ENCODE measurements at regions not wholly inside any gene's neighbourhood (a gene's known extent, or its start where the extent isn't known, plus 50 kb on each side); places are given as distances from the start of the nearest gene placed in this dataset.
A peak's percentile ranks its signal among the peaks of the same experiment; 100 is the strongest.
"Not testable (repeated sequence)": the region's sequence is repeated elsewhere in the genome, so short reads cannot be mapped to it uniquely, and the experiment has no call there.

DNA sequence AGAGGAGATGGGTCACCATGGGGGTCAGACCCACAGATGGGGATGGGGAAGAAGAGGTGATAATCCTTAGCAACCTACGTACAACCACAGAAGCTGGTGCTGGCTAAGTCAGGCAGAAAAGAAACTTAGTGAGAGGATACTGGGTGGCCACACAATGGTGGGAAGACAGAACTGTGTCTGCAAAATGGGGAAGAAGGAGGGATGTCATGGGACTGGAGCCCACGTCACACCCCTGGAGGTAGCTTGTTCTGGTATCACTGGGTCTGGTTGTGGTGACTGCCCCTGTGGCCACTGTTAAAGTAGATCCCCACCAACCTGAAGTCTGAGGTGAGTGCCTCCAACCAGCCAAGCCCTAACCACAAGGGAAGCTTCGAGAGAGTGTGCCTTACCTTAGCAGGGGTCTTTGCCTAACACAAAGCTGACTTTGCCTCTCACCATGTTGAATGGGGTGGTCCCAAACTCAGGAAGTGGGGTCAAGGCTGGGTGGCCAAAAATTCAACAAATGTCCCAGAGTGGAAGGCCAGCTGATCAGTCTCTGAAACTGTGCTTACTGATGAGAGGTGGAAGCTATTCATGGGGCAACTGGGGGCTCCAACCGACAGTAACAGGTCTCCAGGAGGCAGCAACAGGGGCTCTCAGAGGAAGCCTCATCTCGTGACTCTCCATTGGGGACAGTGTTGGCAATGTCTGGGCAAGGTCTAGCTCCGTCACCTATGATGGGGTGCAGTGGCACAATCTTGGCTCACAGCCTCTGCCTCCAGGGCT is 64.8 kb upstream of the SLC1A4 start:
- no peak for DNase-seq (ENCODE audit: low read depth)
- TF ChIP-seq, protein P1, sequence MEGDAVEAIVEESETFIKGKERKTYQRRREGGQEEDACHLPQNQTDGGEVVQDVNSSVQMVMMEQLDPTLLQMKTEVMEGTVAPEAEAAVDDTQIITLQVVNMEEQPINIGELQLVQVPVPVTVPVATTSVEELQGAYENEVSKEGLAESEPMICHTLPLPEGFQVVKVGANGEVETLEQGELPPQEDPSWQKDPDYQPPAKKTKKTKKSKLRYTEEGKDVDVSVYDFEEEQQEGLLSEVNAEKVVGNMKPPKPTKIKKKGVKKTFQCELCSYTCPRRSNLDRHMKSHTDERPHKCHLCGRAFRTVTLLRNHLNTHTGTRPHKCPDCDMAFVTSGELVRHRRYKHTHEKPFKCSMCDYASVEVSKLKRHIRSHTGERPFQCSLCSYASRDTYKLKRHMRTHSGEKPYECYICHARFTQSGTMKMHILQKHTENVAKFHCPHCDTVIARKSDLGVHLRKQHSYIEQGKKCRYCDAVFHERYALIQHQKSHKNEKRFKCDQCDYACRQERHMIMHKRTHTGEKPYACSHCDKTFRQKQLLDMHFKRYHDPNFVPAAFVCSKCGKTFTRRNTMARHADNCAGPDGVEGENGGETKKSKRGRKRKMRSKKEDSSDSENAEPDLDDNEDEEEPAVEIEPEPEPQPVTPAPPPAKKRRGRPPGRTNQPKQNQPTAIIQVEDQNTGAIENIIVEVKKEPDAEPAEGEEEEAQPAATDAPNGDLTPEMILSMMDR (IDR thresholded peaks at IDR 0.05; ENCODE audit: insufficient read depth, low read depth, low read length, missing control alignments) = no peak
- H3K4me3 ChIP-seq (ENCODE audit: low read depth, low read length) = no peak overlapping the region

- H3K4me3 ChIP-seq (ENCODE audit: low read depth, low read length); DNase-seq (ENCODE audit: low read depth): not testable (repeated sequence)
Measured at GRCh38 chr2:64925930-64926722, 63.1 kb upstream of the SLC1A4 start.

DNA sequence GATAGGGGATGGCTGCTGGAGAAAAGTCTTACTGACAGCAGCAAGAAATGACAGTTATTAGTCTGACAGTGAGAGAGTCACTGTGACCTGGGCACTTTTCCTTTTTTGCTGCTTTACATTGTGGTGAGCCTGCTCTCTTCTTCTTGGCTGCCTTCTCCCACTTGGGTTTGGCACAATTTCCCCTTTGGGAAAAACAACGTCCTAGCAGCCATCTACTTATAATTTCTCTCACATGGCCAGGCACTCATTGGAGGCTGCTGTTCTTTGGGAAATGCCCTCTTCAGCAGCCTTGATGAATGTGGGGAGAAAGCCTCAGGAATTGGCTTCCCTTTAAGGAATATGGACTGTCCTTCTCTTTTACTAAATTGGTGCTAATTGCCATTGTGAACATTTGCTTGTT is 60.4 kb upstream of the SLC1A4 start:
- H3K4me3 ChIP-seq (ENCODE audit: low read depth, low read length) = peak overlapping the region; percentile 95
- TF ChIP-seq, protein P1 (IDR thresholded peaks at IDR 0.05; ENCODE audit: insufficient read depth, low read depth, low read length, missing control alignments) = no peak
- DNase-seq (ENCODE audit: low read depth) = no peak

DNA sequence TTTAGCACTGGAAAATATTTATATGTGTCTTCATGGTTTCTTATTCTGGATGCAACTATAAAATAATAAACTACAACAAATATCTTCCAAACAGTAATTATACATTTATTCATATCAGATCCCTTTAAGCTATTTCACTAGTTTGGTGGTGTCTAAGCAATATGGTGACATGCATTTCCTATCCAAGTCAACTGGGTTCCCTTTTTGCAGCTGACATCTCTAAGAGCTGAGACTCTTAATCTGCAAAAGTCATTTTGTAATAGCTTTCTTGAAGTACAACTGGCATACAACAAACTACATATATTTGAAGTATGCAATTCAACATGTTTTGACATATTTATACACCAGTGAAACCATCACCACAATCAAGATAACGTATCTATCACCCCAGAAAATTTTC is 59.9 kb upstream of the SLC1A4 start:
- no peak for DNase-seq (ENCODE audit: low read depth)
- TF ChIP-seq, protein P1 (IDR thresholded peaks at IDR 0.05; ENCODE audit: insufficient read depth, low read depth, low read length, missing control alignments) = no peak
- peak overlapping the region; percentile 95 for H3K4me3 ChIP-seq (ENCODE audit: low read depth, low read length)

DNA sequence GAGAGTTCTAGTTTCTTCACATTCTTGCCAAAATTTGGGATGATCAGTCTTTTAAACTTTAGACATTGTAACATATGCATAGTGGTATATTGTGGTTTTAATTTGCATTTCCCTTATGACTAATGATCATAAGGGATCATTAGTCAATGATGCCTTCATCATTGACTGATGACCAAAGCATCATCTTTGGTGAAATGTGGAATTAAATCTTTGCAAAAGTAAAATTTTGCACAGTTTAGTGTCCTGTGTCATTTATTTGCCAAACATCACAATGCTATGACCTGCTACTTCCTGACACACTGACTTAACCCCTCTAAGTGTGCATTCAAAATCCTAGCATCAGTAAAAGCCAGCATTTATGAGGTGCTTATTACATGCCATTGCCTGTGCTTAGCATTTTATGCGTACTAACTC is 58.9 kb upstream of the SLC1A4 start:
- no peak for DNase-seq (ENCODE audit: low read depth)
- TF ChIP-seq, protein P1 (IDR thresholded peaks at IDR 0.05; ENCODE audit: insufficient read depth, low read depth, low read length, missing control alignments) = no peak
- peak overlapping the region; percentile 95 for H3K4me3 ChIP-seq (ENCODE audit: low read depth, low read length)

DNA sequence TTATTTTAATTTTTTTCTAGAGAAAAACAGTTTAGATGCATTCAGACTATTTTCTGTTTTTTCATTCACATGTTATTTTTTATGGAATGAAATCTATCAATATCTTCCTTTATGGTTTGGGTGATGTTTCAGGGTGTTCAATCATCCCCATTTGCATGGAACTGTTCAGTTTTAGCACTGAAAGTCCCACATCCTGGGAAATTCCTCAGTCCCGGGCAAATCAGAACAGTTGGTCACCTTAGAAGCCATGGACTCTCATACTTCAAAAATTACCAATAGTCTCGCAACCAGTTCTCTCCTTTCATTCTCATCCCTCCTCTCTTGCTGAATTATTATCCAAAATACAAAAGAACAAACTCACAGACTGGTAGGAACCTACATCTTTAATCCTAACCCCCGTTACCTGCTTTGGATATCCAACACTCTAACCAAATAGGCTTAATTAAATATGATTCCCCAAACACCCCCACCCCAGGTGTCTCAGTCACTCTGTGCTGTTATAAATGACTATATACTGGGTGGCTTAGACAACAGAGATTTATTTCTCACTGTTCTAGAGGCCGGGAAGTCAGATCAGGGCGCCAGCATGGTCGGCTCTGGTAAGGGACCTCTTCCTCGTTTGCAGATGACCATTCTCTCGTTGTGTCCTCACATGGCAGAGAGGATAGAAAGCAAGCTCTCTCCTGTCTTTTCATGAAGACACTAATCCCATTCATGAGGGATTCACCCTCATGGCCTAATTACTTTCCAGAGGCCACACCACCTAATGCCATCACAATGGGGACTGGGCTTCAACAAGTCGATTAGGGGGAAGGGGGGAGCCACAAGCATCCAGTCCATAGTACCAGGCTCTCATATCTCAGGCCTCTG is 57.7 kb upstream of the SLC1A4 start:
- peak overlapping the region; percentile 95 for H3K4me3 ChIP-seq (ENCODE audit: low read depth, low read length)
- TF ChIP-seq, protein P1 (IDR thresholded peaks at IDR 0.05; ENCODE audit: insufficient read depth, low read depth, low read length, missing control alignments) = no peak
- peak; percentile 43 for DNase-seq (ENCODE audit: low read depth)

- H3K4me3 ChIP-seq (ENCODE audit: low read depth, low read length) = peak overlapping the region; percentile 95
- DNase-seq (ENCODE audit: low read depth) = no peak
- TF ChIP-seq, protein P1 (IDR thresholded peaks at IDR 0.05; ENCODE audit: insufficient read depth, low read depth, low read length, missing control alignments) = no peak
Measured at GRCh38 chr2:64932116-64932370, 57.2 kb upstream of the SLC1A4 start.
